H1 (cell line): ENCODE measurements at regions not wholly inside any gene's neighbourhood (a gene's known extent, or its start where the extent isn't known, plus 50 kb on each side); places are given as distances from the start of the nearest gene placed in this dataset.

Experiments used
- ASH2L ChIP-seq: fragments of 200-600, 300-600 bp; sonication (generic); IDR thresholded peaks from one replicate; pipeline ENCODE4 v1.7.1; 2017; ENCODE audit warnings: low read length
- CHD2 ChIP-seq: IDR thresholded peaks from 2 replicates; pipeline ENCODE4 v1.6.1; 2012; ENCODE audit warnings: low read length, improper control_type of control experiment
- FOSL1 ChIP-seq: IDR thresholded peaks from 2 replicates; pipeline ENCODE4 v1.6.1; 2011; ENCODE audit warnings: mild to moderate bottlenecking, low read depth, low read length, moderate library complexity; ENCODE audit not compliant: insufficient read depth

- no peak for TF ChIP-seq FOSL1
- no peak for TF ChIP-seq ASH2L
- TF ChIP-seq CHD2 = no peak
Measured at GRCh38 chr14:42374332-42374731, 767.7 kb downstream of the LRFN5 start (continued).
